HG03097 (cell line): ENCODE measurements at regions not wholly inside any gene's neighbourhood (a gene's known extent, or its start where the extent isn't known, plus 50 kb on each side); places are given as distances from the start of the nearest gene placed in this dataset.

Experiments
- ATAC-seq: cut with Tn5 transposase; IDR thresholded peaks from one replicate; pipeline ENCODE4 v1.9.1; 2021; ENCODE audit not compliant: unreplicated experiment, low FRiP score

GRCh38 chr17:63124958-63125357 lies 158.9 kb downstream of the TANC2 start:
- ATAC-seq = no peak

GRCh38 chr17:63125987-63126386 lies 160.0 kb downstream of the TANC2 start:
- ATAC-seq = no peak

DNA sequence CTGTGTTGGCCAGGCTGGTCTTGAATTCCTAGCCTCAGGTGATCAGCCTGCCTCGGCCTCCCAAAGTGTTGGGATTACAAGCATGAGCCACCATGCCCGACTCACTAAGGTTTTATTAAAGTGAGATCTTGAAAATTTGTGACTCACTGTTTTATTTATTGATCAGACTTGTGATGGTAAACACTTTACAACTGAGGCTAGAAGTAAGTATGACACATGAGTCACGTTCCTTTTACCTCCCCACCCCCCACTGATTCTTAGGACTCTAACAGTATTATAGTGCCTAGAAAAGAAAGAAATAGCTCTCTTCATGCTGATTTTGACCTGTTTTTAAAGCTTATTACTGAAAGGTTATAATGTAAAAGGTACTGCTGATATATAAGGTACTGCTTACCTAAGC lies 160.6 kb downstream of the TANC2 start:
- ATAC-seq = no peak

DNA sequence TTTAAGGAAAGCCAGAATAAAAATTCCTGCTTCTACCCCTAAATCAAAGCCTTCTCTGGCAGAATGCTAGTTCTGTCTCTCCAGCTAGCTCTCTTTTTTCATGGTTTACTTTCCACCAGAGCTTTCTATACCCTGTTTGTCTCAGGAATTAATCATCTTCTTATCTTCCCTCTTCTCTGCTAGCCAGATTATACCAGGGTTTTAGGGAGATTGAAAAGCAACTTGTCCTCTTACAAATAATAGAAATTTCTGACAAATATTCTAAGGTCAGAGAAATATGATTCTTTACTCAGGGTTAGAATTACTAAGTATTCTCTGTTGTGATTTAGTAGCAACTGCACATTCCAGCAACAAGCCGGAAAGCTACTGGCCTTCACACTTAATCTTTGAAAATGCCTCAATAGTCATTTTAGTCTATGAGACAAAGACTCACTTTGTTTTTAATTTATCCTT lies 166.4 kb downstream of the TANC2 start:
- ATAC-seq = no peak

GRCh38 chr17:63133491-63133890 lies 167.5 kb downstream of the TANC2 start:
- no peak for ATAC-seq

- ATAC-seq = no peak
Observed at GRCh38 chr17:63134867-63135266, 168.8 kb downstream of the TANC2 start.

GRCh38 chr17:63136369-63137012 lies 170.5 kb downstream of the TANC2 start:
- no peak for ATAC-seq

DNA sequence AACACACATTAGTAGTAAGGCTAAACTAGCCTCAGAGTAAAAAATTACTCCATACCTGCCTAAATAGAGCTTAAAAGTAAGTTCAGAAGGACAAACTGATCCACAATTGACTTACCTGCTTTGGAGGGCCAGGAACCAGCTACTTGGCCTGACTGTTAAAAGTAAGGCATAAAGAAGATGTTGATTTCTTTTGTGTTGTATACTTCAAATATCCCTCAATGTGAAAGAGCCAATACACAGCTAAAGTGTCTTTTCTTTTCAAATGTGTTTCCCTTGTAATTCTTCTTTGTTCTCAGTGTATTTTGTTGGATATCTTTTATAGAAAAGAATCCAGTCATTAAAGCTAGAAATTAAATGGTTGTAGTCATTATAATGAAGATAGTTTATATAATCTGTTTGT lies 171.1 kb downstream of the TANC2 start:
- ATAC-seq = no peak

GRCh38 chr17:63138713-63139112 lies 172.7 kb downstream of the TANC2 start:
- no peak for ATAC-seq

GRCh38 chr17:63139356-63139755 lies 173.3 kb downstream of the TANC2 start:
- ATAC-seq = no peak

DNA sequence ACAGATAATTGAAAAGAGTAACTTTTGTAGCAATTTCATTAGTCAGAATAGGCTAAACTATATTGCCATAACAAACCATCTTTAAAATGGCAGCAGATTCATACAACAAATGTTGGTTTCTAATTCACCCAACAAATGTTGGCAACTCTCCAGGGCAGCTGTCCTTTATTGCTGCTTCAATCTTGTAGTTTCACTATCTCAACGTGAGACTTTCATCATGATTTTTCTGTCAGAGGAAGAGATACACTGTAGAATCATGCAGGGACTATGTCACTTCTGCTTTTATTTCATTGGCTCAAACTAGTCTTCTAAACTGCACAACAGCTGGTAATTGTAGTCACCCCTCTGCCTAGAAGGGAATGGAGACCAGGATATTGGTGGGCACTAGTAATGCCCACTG lies 174.2 kb downstream of the TANC2 start:
- ATAC-seq = no peak

- ATAC-seq = no peak
Observed at GRCh38 chr17:63142836-63143235, 176.8 kb downstream of the TANC2 start.

DNA sequence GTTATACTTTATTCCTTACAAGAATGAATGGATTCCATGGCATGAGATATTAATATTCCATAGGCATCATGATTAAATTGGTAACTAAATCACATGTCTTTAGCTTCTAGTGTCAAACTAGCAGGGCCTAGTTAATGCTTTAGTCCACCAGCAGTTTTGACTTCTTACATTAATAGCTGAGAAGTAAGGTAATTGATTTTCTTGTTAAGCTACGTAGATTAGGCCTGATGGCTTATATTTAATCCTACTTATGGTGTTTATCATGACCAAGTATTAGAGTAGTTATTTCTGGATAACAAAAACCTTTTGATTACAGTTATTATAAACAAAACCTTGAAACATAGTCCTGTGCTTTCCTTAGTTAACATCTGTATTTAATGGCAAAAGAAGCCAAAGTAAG lies 184.5 kb downstream of the TANC2 start:
- ATAC-seq = no peak

GRCh38 chr17:63150994-63151464 lies 185.0 kb downstream of the TANC2 start:
- ATAC-seq = no peak

DNA sequence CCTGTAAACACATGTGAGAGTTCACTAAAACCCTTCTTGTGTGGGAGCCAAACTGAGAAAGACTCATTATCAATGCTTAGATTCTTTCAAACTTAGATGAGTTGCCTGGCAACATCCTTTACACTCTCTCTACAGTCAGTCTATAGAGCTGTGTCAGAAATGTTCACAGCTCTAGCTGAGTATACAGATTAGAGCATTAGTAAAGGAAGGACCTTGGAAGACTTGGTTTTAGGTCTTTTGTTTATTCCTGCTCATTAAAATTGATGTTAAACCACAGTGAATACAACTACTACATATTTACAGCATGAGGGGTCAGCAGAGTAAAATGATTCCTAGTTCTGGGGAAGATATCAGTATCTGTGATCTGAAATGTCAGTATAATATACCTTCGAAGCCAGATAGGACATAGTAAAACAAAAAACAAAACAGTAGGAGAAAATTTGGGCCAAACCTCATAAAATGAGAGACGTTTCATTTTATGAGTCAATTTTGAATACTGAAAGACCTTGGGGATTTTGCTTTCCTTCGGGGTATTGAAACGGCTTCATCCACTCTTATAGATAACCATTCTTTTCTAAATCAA lies 186.0 kb downstream of the TANC2 start:
- ATAC-seq = no peak

- no peak for ATAC-seq
Observed at GRCh38 chr17:63153488-63153887, 187.5 kb downstream of the TANC2 start.

- ATAC-seq = no peak
Observed at GRCh38 chr17:63154586-63155244, 188.7 kb downstream of the TANC2 start.

DNA sequence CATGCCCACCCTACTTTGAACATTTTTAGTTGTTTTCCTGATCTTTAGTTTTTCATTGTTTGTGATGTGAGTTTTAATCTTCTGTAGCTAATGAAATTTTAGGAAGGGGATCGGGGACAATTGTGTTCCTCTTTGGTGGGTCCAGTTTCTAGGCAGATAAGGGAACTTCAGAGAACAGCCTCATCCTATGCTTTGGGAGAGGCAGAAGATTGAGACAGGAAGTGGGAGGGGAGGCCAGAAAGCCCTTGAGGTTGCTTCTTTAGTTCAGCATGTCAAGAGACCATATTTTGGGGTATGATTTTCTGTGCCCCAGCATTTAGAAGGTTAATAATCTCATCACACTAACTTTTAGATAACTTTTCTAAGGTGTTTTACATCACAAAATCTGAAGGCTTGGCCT lies 191.0 kb downstream of the TANC2 start:
- no peak for ATAC-seq

DNA sequence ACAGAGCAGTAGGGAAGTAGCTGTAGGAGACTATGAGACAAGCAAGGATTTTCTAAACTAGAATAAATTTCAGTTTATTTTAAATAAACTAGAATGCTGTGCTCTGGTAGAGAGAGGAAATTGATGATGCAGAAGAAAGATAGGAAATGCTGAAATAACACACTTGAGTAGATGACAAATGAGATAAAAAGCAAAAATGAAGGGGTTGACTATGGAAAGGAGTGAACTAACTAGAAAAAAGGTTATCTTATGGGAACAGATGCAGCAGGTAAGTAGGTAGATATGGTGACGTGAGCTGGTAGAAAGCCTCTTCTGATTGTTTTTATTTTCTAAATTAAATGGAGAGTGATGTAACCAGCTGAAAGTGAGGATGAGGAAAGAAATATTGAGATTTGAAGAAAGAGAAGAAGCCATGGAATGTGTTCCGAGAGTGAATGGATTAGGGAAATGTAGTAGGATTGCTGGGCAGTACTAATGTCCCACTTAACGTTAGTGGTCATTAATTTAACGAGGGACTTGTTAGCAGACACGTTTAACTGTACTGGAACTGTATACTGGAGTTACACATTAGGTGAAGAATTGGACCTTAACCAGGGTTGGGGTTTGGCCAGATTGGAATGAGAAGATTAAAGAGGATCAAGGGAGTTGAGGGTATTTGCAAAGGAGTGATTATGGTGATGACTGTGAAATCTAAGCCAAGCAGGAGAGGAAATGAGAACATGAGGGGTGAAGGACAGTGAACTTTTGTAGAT lies 196.5 kb downstream of the TANC2 start:
- no peak for ATAC-seq

GRCh38 chr17:63163158-63163520 lies 197.1 kb downstream of the TANC2 start:
- no peak for ATAC-seq

DNA sequence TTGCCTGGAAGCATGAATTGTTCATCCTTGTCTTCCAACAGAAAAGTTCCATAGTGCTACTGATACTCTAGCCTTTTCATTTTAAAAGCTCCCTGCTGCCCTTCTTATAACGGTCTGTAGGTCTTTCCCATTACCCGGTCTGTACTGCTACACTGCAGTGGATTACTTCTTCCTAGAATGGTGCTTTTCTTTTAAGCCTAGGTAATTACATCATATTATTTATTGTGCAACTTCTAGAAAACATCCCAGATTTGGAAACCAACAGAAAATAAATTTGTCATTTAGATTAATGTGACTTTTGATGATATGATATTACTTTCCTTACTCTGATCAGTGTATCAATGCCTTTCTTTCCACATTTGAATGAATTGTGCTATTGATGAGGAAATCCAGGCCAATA lies 199.4 kb downstream of the TANC2 start:
- no peak for ATAC-seq
